ENCODE measurements at regions not wholly inside any gene's neighbourhood (a gene's known extent, or its start where the extent isn't known, plus 50 kb on each side); places are given as distances from the start of the nearest gene placed in this dataset.

GRCh38 chr2:55111230-55111569, 60.9 kb upstream of the RTN4 start:
- H3K4me3 Mint-ChIP-seq: no peak overlapping the region
- no peaks in the 10 kb centered on the region for H3K27me3 Mint-ChIP-seq
- H3K9me3 Mint-ChIP-seq: no peaks in the 10 kb centered on the region
- H3K36me3 Mint-ChIP-seq: no peaks in the 10 kb centered on the region
- peaks cover 9 to 18% (median 15%) of the 10 kb centered on the region in 3 donors for H3K4me1 Mint-ChIP-seq
- H3K27ac Mint-ChIP-seq: peak overlapping the region in 1 of 6 donors; percentile 67
- ATAC-seq (ENCODE audit: low read depth in 2 of 2) (no peak), DNase-seq (no peak)

DNA sequence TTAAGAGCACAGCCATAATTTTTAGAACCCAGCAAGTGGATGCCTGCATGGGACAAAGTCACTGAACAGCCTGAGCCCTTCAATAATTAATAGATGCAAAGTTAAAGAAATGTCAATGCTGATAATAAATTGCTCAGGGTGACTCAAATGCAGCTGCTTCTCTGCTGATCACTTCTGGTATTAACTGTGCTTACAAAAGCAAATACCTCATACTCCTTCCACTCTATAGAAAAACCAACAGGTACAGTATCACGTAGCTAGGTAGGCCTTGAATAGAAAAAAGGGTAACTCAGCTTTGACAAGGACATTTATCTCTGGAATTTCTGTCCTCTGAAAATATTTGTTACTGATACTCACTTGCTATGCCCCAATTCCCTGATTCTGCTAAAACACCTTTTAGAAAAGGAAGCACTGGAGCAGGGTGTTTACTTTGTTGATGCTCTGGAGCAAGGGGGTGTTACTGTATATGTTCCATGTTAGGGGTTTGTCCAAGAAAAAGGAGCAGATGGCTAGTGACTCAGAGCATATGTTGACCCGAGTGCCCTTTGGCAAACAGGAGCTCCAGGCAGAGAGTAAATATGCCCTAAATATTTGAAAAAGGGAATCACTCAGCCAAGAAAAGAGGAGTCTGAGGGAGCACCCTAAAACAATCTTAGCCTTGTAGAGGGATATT, 59.1 kb upstream of the RTN4 start:
- H3K4me1 Mint-ChIP-seq: peaks cover 9 to 18% (median 15%) of the 10 kb centered on the region in 3 donors
- no peak overlapping the region for H3K4me3 Mint-ChIP-seq
- ATAC-seq (ENCODE audit: low read depth in 2 of 2) (no peak), DNase-seq (no peak)
- H3K36me3 Mint-ChIP-seq: no peaks in the 10 kb centered on the region
- no peaks in the 10 kb centered on the region for H3K27me3 Mint-ChIP-seq
- H3K27ac Mint-ChIP-seq: no peak overlapping the region
- H3K9me3 Mint-ChIP-seq: no peaks in the 10 kb centered on the region

GRCh38 chr2:55108456-55109160, 58.4 kb upstream of the RTN4 start:
- no peaks in the 10 kb centered on the region for H3K36me3 Mint-ChIP-seq

GRCh38 chr2:55107436-55107835, 57.2 kb upstream of the RTN4 start:
- no peaks in the 10 kb centered on the region for H3K27me3 Mint-ChIP-seq
- no peak overlapping the region for H3K4me3 Mint-ChIP-seq
- H3K4me1 Mint-ChIP-seq: peaks cover 8 to 13% (median 8%) of the 10 kb centered on the region in 3 donors
- DNase-seq (no peak), ATAC-seq (ENCODE audit: low read depth in 2 of 2) (no peak)
- H3K27ac Mint-ChIP-seq: no peak overlapping the region
- H3K36me3 Mint-ChIP-seq: no peaks in the 10 kb centered on the region
- H3K9me3 Mint-ChIP-seq: no peaks in the 10 kb centered on the region

More at GRCh38 chr2:55108456-55109160, 58.4 kb upstream of the RTN4 start:
- H3K27ac Mint-ChIP-seq: no peak overlapping the region
- H3K4me3 Mint-ChIP-seq: no peak overlapping the region
- no peaks in the 10 kb centered on the region for H3K27me3 Mint-ChIP-seq
- H3K9me3 Mint-ChIP-seq: no peaks in the 10 kb centered on the region
- DNase-seq (no peak), ATAC-seq (ENCODE audit: low read depth in 2 of 2) (no peak)
- H3K4me1 Mint-ChIP-seq: peaks cover 9 to 20% (median 15%) of the 10 kb centered on the region in 3 donors

DNA sequence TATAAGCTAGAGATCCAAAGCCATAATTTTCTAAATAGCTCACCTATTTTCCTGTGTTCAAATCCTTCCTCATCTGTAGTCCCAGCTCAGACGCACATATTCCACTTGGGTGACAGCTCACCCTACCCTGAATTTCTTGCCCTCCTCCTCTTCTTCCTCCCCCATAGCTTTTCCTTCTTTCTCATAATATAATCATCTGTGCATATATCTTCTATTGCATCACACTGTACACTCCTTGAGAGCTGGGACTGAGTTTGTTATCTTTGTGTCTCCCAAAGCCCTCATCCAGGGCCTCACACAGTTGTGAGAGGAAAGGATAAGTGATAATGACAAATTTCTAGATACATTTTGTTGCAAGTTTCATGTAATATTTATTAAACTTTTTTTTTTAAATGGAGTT, 55.9 kb upstream of the RTN4 start:
- Mint-ChIP-seq H3K27me3 (no peaks in the 10 kb centered on the region), H3K27ac (no peak overlapping the region), H3K36me3 (no peaks in the 10 kb centered on the region), H3K4me3 (no peak overlapping the region), H3K9me3 (no peaks in the 10 kb centered on the region), H3K4me1 (peaks cover 0 to 5% (median 4%) of the 10 kb centered on the region in 3 donors)
- ATAC-seq (ENCODE audit: low read depth in 2 of 2): no peak
- no peak for DNase-seq

GRCh38 chr2:55105456-55105855, 55.2 kb upstream of the RTN4 start:
- H3K36me3 Mint-ChIP-seq: no peaks in the 10 kb centered on the region
- no peaks in the 10 kb centered on the region for H3K9me3 Mint-ChIP-seq
- no peaks in the 10 kb centered on the region for H3K27me3 Mint-ChIP-seq
- DNase-seq (no peak), ATAC-seq (ENCODE audit: low read depth in 2 of 2) (no peak)
- no peak overlapping the region for H3K27ac Mint-ChIP-seq
- H3K4me3 Mint-ChIP-seq: no peak overlapping the region
- H3K4me1 Mint-ChIP-seq: peaks cover 0 to 5% (median 4%) of the 10 kb centered on the region in 3 donors

DNA sequence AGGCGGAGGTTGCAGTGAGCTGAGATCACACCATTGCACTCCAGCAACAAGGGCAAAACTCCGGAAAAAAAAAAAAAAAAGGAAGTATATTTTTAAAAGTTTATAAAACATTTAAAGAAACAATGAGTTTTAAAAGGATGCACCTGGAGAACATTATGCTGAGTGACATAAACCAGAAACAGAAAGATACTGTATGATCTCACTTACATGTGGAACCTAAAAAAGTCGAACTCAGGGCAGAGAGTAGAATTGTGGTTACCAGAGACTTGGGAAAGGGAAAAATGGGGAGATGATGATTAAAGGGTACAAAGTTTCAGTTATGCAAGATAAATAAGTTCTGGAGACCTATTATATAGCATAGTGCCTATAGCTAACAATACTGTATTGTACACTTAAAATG, 52.8 kb upstream of the RTN4 start:
- H3K4me3 Mint-ChIP-seq: no peak overlapping the region
- H3K36me3 Mint-ChIP-seq: no peaks in the 10 kb centered on the region
- ATAC-seq (ENCODE audit: low read depth in 2 of 2) (no peak), DNase-seq (no peak)
- peaks cover 0 to 5% (median 4%) of the 10 kb centered on the region in 3 donors for H3K4me1 Mint-ChIP-seq
- no peaks in the 10 kb centered on the region for H3K9me3 Mint-ChIP-seq
- H3K27me3 Mint-ChIP-seq: no peaks in the 10 kb centered on the region
- peak overlapping the region in 1 of 6 donors; percentile 28 for H3K27ac Mint-ChIP-seq

- peaks cover 0 to 5% (median 4%) of the 10 kb centered on the region in 3 donors for H3K4me1 Mint-ChIP-seq
- DNase-seq: no peak
These were observed 52.0 kb upstream of the RTN4 start for GRCh38 chr2:55102056-55102812.

DNA sequence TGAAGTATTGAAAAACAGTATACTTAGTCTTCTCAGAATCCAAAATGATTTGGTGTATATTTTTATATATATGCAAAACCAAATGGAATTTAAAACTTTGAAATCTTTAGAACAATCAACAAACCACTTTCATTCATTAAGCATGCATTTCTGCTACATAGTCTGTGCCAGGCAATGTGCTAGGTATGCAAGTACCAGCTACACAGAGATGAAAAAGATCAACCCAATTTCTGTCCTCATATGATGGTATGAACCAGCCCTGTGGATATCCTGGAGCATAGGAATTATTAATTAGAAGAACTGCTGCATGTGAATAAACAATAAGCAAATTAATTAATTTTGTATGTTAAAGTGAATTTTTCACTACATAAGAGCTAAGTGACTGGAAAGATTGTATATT, 51.2 kb upstream of the RTN4 start:
- Mint-ChIP-seq H3K27ac (no peak overlapping the region), H3K4me1 (peaks cover 0 to 5% (median 4%) of the 10 kb centered on the region in 3 donors), H3K27me3 (no peaks in the 10 kb centered on the region), H3K36me3 (no peaks in the 10 kb centered on the region), H3K9me3 (no peaks in the 10 kb centered on the region), H3K4me3 (no peak overlapping the region)
- ATAC-seq (ENCODE audit: low read depth in 2 of 2): no peak
- DNase-seq: no peak

More at GRCh38 chr2:55102056-55102812, 52.0 kb upstream of the RTN4 start:
- H3K4me3 Mint-ChIP-seq: no peak overlapping the region
- H3K9me3 Mint-ChIP-seq: no peaks in the 10 kb centered on the region
- no peak overlapping the region for H3K27ac Mint-ChIP-seq
- no peak for ATAC-seq (ENCODE audit: low read depth in 2 of 2)
- no peaks in the 10 kb centered on the region for H3K36me3 Mint-ChIP-seq
- no peaks in the 10 kb centered on the region for H3K27me3 Mint-ChIP-seq

- no peak overlapping the region for H3K4me3 Mint-ChIP-seq
- peaks cover 0 to 5% (median 4%) of the 10 kb centered on the region in 3 donors for H3K4me1 Mint-ChIP-seq
- no peaks in the 10 kb centered on the region for H3K9me3 Mint-ChIP-seq
- H3K36me3 Mint-ChIP-seq: no peaks in the 10 kb centered on the region
- no peak for ATAC-seq (ENCODE audit: low read depth in 2 of 2)
- H3K27me3 Mint-ChIP-seq: no peaks in the 10 kb centered on the region
- H3K27ac Mint-ChIP-seq: no peak overlapping the region
- DNase-seq: no peak
These were observed 49.9 kb upstream of the RTN4 start for GRCh38 chr2:55099878-55100820.
